Right lobe of liver (tissue), 4 donors: ENCODE measurements at regions not wholly inside any gene's neighbourhood (a gene's known extent, or its start where the extent isn't known, plus 50 kb on each side); places are given as distances from the start of the nearest gene placed in this dataset.

Experiments used
- CTCF ChIP-seq, 4 donors: fragments of 200-600 bp in 3 of 4; fragments of 450-650 bp in 1 of 4; IDR thresholded peaks; one replicate each; pipeline versions ENCODE4 v1.5.1 to v1.8.0; 2016 to 2022; ENCODE audit warnings: antibody characterized with exemption in 4 of 4, mild to moderate bottlenecking in 2 of 4
- POLR2A ChIP-seq: fragments of 450-650 bp; IDR thresholded peaks from one replicate; pipeline ENCODE4 v1.6.1; 2017; ENCODE audit warnings: antibody characterized with exemption, mild to moderate bottlenecking
- donor health status: DM: no; HTN: no; CAD: no.
- donor health status: DM: no; HTN: no; CAD: no.
- donor health status: DM: no; HTN: yes; CAD: no.

- no peak for TF ChIP-seq CTCF (IDR thresholded peaks at IDR 0.05)
- TF ChIP-seq POLR2A: no peak
Measured at GRCh38 chr10:64996886-64997285, 1475.7 kb downstream of the REEP3 start.
